Kidney tubule cell (primary cell): ENCODE measurements at regions not wholly inside any gene's neighbourhood (a gene's known extent, or its start where the extent isn't known, plus 50 kb on each side); places are given as distances from the start of the nearest gene placed in this dataset.

Experiments used
- DNase-seq: peaks from one replicate; pipeline ENCODE4 v3.0.0-alpha.2; 2018; ENCODE audit warnings: low spot score

DNA sequence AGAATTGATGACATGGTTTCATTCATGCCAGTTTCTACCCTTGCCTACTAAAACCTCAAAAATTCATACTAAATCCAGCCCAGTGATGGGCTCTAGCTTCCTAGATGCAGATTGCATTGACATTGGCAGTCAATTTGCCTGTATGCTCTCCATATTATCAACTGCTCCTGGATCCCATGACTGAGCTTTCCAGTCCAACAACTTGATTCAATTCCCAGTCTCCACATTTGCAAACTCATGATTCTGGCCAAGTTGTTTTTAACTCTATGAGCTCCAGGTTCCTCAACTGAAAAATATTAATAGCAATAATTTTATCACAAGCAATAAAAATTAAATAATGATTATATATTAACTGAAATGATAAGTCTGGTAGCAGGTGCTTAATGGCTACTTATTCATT lies 51.0 kb upstream of the DSC1 start:
- no peak for DNase-seq

DNA sequence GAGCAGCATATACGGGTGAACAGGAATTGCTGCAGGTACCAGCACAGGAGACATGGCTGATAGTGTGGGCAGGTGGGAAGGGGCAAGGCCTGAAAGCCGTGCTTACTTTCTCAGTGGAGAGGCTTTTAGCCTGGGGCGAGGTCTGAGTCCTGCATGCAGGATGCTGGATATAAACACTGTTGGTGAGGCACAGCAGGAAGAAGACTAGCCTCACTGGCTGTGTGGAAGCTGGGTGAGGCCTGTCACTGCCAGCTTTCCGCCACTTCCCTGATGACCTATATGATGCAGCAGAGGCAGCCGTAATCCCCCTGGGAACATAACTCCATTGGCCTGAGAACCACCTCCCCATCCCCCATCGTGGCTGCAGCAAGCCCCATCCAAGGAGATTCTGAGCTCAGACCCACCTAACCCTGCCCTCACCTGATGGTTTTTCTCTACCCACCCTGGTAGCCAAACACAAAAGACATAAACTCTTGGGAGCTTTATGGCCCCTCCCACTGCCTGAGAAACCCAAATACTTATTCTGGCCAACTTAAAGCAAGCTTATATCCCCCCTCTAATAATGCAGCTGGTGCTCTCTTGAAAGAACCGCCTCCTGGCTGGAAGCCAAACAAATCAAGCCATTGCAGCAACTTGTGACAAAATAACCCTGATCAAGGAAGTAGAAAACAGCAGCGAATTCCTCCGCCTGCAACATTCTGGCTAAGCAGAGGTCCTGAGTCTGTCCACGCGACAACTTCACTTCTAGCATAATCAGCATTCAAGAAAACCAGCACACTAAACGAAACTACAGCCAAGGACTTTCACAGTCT lies 54.6 kb upstream of the DSC1 start:
- peak; percentile 67 for DNase-seq

DNA sequence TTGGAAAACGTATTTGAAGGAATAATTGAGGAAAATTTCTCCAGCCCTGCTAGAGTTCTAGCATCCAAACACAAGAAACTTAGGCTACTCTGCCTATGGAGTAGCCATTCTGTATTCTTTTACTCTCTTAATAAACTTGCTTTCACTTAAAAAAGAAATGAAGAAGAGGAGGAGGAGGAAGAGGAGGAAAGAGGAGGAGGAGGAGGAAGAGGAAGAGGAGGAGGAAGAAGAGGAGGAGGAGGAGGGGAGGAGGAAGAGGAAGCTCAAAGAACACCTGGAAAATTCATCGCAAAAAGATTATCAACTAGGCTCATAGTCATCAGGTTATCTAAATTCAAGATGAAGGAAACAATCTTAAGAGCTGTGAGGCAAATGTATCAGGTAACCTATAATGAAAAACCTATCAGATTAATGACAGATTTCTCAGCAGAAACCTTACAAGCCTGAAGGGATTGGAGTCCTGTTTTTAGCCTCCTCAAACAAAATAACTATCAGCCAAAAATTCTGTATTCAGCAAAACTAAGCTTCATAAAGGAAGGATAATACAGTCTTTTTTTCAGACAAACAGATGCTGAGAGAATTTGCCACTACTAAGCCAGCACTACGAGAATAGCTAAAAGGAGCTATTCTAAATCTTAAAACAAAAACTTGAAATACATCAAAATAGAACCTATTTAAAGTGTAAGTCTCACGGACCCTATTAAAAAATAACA lies 56.2 kb upstream of the DSC1 start:
- no peak for DNase-seq

DNA sequence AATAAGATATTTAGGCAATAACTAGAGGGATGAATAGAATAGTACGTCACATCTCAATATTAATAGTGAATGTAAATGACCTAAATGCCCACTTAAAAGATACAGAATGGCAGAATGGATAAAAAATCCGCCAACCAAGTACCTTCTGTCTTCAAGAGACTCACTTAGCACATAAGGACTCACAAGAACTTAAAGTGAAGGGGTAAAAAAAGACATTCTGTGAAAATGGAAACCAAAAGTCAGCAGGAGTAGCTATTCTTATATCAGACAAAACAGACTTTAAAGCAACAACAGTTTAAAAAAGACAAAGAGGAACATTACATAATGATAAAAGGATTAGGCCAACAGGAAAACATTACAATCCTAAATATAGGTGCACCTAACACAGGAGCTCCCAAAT lies 56.7 kb upstream of the DSC1 start:
- no peak for DNase-seq

DNA sequence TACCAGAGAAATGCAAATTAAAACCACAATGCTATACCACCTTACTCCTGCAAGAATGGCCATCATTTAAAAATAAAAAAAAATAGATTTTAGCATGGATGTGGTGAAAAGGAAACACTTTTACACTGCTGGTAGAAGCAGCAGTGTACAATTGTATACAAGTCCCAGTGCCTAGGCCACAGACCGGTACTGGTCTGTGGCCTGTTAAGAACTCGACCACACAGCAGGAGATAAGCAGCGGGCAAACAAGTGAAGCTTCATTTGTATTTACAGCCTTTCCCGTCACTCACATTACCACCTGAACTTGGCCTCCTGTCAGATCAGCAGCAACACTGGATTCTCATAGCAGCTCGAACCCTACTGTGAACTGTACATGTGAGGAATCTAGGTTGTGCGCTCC lies 60.7 kb upstream of the DSC1 start:
- no peak for DNase-seq

DNA sequence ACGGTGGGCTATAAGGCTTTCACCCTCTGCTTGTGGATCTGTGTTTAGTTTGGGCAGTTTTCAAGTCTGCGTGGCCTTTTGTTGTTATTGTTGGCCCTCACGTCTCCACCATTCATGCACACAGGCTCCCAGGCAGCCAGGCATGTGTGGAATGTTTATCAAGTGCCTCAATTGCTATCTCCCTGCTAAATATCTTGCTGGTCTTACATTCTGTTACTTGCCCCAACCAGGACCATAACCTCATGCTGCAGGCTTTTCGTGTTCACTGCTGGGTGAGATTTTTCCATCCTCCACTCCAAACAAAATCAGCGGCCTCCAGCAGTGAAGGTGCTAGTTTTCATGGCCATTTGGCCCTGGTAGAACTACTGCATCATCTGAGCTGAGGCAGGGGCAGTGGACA lies 63.0 kb upstream of the DSC1 start:
- peak; percentile 75 for DNase-seq

DNA sequence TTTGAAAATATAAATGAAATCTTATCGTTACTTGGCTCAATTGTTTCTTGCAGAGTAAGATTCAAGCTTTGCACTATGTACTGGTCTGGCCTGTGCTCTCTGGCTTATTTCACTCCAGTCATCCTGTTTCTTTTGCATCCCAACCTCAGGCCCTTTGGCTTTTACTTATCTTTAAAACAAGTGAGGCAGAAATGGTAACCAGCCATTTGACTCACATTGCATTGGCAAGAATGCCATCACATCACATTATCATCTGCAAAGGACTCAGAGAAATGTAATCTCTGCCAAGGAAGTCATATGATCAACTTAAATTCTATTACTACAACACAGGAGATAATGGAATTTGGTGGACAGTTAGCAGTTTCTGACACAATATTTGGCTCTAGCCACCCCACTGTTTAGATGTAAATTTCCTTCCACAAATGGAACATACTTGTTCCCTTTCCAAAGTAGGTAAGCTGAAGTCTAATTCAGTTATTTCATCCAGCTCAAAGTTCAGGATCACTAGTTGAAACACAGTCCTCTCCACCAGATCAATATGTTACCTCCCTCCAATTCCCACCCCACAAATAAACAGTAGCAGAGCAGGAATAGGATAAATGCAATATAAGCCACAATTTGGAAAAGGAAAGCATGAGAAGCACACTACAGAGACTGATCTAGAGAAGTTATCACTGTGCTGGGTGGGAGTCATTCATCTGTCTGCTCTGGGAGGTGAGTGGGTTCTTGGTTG lies 65.0 kb upstream of the DSC1 start:
- DNase-seq: no peak

DNA sequence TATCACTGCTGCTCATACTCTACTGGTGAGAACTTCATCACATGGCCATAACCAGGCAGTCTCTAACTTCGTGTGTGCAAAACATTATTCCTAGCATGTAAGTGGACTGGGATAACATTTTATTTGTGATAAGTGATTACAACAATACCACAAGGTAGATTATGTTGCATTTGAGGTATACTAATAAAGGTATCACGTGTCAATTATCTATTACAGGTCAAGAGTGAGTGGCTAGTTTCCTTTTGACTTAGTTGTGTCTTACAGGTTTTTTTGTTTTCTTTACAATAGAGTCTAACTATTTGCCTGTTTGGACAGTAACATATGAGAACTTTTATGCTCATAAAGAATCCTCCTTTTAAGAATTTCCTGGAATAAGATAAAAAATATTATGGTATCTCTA lies 67.2 kb upstream of the DSC1 start:
- no peak for DNase-seq

DNA sequence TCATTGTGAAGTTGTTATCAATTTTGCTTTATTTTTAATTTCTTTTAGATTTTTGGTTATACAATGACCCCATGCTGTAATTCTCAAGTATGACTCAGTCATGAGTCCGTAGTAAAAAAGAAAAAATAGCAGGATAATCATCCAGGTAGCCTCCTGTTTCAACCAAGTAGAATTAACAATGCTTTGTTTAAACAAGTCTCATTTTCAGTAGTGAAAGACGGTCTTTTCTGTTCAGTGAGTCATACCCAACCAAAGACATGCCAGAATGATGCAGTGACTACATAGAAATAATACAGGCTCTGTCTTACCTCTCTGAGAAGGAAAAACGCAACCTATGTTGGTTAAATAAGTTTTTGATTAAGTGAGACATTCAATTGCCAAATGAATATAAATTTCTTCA lies 67.8 kb upstream of the DSC1 start:
- peak; percentile 95 for DNase-seq

DNA sequence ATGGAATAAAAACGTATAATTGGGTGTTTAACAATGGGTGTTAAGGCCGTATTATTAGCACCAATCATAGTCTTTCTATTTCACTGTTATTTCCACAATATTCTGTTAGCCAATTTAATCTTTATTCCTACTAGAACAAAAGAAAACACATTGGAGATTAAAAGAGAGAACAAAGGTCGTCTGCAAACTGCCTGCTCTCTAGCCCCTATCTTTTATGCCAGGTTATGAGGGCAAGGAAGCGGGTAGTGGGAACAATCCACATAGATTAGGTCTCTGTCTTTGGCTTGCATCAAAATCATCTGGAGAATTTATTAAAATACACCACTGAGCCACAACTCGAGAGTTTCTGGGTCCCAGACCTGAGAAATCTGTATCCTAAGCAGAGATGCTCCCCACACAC lies 69.4 kb upstream of the DSC1 start:
- DNase-seq: no peak

DNA sequence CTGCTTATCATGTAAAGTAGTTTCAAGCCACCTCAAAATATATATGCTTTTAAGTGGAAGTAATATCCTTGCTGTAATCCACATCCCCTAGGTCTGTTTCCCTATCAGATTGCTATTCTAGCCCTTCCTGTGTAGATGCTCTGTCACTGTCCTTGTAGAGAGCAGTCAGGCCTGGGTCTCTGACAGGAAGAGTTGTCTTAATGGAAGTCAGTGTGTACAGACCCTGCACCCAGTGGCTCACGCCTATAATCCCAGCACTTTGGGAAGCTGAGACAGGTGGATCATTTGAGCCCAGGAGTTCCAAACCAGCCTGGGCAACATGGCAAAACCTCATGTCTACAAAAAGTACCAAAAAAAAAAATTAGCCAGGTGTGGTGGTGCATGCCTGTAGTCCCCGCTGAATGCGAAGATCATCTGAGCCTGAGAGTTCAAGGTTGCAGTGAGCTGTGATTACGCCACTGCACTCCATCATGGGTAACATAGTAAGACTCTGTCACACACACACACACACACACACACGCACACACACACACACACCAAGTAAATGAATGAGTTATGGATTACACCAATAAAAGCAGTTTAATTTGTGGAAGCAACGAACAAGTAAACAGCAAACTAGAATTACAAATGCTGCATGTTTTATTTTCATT lies 70.2 kb upstream of the DSC1 start:
- no peak for DNase-seq

DNA sequence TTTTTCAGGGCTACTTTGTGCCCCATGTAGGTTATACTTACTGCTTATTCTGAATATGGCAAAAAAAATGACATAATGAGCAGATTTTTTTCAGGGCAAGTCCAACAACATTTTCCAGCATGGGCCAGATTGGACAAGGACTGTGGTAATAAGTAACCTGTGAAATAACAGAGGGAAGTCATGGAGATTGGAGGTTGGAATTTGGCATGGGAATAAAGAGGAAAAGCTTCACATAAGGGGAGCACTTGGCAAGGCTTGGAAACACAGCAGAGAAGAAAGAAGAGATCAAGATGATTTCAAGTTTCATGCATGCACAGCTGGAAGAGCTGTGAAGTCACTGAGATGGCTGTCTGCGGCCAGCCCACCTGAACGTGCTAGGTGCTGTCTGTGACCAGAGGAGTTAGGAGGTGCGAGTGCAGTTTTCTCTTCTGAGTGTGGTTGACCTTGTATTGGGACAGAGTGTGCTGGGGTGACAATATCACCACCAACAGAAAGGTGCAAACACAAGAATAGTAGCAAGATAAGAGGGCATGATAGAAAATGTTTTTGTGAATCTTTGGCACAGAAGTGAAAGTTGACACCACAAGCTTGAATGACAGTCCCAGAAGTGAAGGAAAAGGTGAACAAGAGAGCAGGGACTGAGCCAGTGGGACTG lies 71.1 kb upstream of the DSC1 start:
- DNase-seq: peak; percentile 45

DNA sequence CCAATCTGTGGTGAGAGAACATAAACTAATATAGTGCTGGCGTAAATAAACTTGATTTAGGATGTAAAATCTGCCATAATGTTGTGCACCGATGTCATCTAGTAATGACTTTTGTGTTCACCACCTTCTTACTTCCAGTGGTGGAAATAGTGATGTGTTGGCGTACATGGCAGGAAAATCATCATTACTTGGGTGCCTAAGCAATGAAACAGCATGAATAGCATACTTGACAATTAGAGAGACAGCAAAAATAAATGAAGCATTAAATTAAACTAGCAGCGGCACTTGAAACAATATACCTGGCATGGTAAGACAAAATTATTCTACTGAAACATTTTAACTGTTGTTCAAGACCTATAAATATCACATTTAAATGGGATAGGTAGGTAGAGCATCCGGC lies 73.2 kb upstream of the DSC1 start:
- peak; percentile 20 for DNase-seq

DNA sequence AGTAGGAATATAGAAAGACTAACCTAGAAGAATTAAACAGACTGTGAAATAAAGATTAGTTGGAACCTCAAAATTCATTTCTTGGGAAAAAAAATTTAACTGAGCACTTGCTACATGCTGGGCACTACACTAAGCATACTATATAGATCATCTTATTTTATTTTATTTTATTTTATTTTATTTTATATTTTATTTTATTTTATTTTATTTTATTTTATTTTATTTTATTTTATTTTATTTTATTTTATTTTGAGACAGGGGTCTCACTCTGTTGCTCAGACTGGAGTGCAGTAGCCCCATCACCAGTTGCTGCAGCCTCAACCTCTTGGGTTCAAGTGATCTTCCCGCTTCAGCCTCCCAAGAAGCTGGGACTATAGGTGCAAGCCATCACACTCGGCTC lies 74.5 kb upstream of the DSC1 start:
- no peak for DNase-seq

DNA sequence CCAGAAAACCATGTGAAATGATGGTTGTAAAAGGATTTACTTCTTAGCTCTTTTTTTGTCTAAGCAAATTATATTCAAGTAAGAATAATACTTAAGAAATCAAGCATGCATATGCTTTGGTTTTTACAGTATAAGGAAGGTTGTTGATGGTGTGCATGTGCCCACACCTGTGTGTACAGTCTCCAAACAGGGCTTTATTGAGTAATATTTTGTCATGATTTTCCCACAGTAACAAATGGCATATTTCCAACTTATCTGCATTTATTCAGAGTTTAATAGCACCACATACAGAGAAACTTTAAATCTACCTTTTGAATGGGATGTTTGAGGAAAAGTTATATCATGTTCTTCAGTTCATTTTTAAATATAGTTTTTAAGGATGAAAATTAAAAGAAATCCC lies 76.5 kb upstream of the DSG1 start:
- DNase-seq: no peak

DNA sequence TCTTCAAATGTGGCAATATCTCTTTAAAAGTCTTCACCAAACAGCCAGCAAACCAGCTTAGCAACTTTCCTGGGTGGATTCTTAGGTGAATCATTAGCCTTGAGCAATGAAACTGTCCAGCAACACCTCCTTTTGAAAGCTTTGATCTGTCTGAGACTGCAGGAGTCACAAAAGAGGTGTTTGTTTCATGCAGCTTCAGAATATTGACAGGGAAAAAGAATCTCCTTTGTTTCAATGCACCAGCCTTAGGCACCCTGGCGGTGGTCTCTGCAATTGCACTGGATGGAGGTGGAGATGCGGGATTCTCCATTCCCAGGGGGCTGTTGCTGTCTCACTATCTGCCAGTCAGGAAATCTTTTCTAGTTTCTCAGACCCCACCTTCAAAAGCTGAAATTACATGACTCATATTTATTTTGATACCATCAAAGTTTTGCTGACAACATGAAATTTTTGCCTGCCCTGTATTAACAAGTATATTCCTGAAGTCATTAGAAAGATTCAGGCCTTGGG lies 76.0 kb upstream of the DSG1 start:
- DNase-seq: peak; percentile 96

DNA sequence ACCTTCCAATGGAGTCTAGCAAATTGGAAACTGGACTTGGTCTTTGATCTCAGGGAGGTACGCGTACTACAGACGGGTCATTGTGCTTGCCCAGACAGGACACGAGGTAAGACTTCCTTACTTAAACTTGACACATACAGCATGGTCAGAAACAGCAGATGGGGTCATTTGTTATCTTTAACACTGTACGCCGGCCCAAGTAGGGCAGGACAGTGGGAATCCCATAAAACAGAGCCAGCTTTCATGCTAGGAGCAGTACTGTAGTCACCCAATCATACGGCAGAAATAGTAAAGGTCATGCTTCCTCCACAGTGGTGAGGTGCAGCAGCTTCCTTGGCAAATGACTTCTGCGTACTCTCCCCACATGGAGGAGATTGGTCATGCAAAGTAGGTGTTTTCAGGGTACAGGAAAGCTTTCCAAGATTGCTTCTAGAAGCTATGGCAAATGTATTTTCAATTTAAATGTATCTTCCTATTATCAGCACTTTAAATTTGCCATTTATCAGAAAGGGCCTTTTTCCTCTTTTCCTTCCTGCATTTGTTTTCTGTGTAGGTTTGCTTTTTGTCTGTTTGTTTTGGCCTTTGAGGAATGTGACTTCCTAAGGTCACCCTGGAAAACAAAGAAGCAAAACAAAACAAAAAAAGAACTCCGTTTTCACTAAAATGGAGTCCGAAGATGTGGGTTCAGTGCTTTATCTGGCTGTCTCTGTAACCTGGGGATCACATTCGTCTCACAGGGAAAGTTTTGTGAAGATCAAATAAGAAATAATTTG lies 74.0 kb upstream of the DSG1 start:
- DNase-seq: peak; percentile 32

DNA sequence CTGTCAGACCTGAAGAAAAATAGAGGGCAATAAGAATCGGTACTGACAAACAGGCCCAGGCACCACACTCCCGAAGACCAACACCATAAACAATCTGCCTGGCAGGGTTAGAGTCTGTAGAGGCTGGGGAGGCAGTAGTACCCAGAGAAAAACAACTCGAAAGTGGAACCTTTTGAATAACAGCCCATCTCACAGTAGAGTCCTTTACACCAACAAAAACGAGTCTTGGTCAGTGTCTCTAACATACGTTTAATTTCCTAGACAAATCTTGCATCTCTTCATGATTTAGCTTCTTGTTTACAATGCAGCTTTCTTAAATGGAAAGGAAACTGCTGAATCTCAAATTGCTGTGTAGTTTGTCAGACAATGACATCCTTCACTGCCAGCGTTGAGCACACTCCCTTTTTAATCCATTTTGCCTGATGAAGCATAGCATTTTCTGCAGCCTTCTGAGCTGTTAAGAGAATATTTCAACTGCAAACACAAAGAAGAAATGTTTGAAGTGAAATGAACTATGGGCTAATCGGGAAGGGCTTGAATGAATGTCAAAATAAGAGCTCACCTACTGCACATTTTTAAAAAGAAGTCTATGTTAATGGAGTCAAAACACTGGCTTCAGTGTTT lies 73.1 kb upstream of the DSG1 start:
- DNase-seq: peak; percentile 87

DNA sequence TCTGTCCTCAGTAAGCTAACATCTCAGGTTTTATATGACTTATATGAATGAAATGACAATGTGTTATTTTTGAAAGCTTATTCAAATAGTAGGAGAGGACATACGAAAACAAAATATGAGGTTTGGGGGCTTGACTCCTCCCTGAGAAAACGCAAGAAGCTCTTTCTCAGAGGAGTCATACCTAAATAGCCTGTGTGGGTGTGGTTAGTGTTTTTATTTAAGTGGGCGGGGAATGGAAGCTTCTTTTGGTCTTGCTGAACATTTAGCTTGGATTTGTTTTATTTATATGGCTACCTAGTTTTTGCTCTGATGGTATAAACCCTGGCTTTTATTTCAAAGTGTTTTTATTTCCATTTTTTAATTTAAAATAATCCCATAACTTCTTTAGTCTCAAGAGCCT lies 72.1 kb upstream of the DSG1 start:
- no peak for DNase-seq

DNA sequence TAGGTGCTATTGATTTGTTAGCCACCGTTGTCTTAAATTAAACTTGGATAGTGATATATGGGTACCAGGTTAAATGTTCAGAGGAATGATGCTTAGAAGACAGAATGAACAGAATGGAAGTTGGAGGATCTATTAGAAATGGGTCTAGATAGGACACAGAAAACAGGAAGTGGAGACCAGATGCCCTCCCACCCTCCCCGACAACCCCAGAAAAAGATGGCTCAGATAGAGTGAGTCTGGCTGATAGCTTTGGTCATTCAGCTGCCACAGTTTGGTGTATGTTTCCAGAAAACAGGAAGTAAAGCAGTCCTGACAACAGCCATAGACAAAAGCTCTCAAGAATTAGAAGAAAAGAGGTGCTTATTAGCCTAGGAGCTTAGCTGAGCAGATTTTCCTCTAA lies 71.5 kb upstream of the DSG1 start:
- no peak for DNase-seq
